ENCODE measurements at regions not wholly inside any gene's neighbourhood (a gene's known extent, or its start where the extent isn't known, plus 50 kb on each side); places are given as distances from the start of the nearest gene placed in this dataset.

DNA sequence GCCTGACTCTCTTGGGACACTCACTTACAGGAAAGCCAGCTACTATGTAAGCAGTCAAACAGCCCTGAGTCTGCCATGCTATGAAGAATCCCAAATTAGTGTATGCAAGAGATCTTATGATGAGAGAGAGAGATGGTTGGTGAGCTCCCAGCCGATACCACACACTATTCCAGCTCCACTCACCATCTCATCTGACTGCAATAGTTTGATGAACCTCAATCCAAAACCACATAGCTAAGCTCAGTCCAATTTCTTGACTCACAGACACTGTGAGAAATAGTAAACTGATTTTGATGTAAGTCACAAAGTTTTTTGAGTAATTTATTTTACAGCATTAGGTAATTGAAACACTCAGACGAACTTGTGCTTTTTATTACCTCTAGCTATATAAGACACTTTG, 441.4 kb downstream of the COL12A1 start:
- H3K36me3 ChIP-seq, result no peaks in the 10 kb centered on the region
- intact Hi-C loops (cut with DNase I), result no loop called here
- 76% methylated on average over 2 of the region's 2 CpGs for WGBS
- no peak overlapping the region for H3K27ac ChIP-seq
- no peak for TF ChIP-seq POLR2AphosphoS5 (IDR thresholded peaks at IDR 0.05)
- TF ChIP-seq POLR2A (IDR thresholded peaks at IDR 0.05), result no peak
- TF ChIP-seq, protein P1, sequence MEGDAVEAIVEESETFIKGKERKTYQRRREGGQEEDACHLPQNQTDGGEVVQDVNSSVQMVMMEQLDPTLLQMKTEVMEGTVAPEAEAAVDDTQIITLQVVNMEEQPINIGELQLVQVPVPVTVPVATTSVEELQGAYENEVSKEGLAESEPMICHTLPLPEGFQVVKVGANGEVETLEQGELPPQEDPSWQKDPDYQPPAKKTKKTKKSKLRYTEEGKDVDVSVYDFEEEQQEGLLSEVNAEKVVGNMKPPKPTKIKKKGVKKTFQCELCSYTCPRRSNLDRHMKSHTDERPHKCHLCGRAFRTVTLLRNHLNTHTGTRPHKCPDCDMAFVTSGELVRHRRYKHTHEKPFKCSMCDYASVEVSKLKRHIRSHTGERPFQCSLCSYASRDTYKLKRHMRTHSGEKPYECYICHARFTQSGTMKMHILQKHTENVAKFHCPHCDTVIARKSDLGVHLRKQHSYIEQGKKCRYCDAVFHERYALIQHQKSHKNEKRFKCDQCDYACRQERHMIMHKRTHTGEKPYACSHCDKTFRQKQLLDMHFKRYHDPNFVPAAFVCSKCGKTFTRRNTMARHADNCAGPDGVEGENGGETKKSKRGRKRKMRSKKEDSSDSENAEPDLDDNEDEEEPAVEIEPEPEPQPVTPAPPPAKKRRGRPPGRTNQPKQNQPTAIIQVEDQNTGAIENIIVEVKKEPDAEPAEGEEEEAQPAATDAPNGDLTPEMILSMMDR (IDR thresholded peaks at IDR 0.05), result no peak
- H3K4me1 ChIP-seq (replicated peaks), result no peaks in the 10 kb centered on the region
- no peak overlapping the region for H3K4me3 ChIP-seq
- no peak for DNase-seq (ENCODE audit: low spot score)
- H3K27me3 ChIP-seq (replicated peaks; ENCODE audit: insufficient read depth), result no peaks in the 10 kb centered on the region
- H3K9me3 ChIP-seq, result no peaks in the 10 kb centered on the region

- no peaks in the 10 kb centered on the region for H3K36me3 ChIP-seq
- no peaks in the 10 kb centered on the region for H3K27me3 ChIP-seq (replicated peaks; ENCODE audit: insufficient read depth)
- no peaks in the 10 kb centered on the region for H3K4me1 ChIP-seq (replicated peaks)
- 36% methylated on average over 2 of the region's 2 CpGs for WGBS
- no peaks in the 10 kb centered on the region for H3K9me3 ChIP-seq
- no peak overlapping the region for H3K27ac ChIP-seq
- no peak for DNase-seq (ENCODE audit: low spot score)
- no peak overlapping the region for H3K4me3 ChIP-seq
- intact Hi-C loops (cut with DNase I), result no loop called here
- TF ChIP-seq POLR2AphosphoS5 (IDR thresholded peaks at IDR 0.05) (no peak), POLR2A (IDR thresholded peaks at IDR 0.05) (no peak)
- TF ChIP-seq, protein P1 (IDR thresholded peaks at IDR 0.05), result no peak
Measured at GRCh38 chr6:74762841-74763240, 443.0 kb downstream of the COL12A1 start.

- 58% methylated on average over 1 of the region's 1 CpG for WGBS
- H3K27ac ChIP-seq, result no peak overlapping the region
- H3K36me3 ChIP-seq, result no peaks in the 10 kb centered on the region
- no peak overlapping the region for H3K4me3 ChIP-seq
- DNase-seq (ENCODE audit: low spot score), result no peak
- intact Hi-C loops (cut with DNase I), result no loop called here
- no peaks in the 10 kb centered on the region for H3K9me3 ChIP-seq
- H3K4me1 ChIP-seq (replicated peaks), result no peaks in the 10 kb centered on the region
- H3K27me3 ChIP-seq (replicated peaks; ENCODE audit: insufficient read depth), result no peaks in the 10 kb centered on the region
- TF ChIP-seq, protein P1 (IDR thresholded peaks at IDR 0.05), result no peak
- TF ChIP-seq POLR2A (IDR thresholded peaks at IDR 0.05), result no peak
- no peak for TF ChIP-seq POLR2AphosphoS5 (IDR thresholded peaks at IDR 0.05)
Measured at GRCh38 chr6:74757813-74758212, 448.0 kb downstream of the COL12A1 start.

- no peak for DNase-seq (ENCODE audit: low spot score)
- Histone ChIP-seq H3K27ac (no peak overlapping the region), H3K27me3 (replicated peaks; ENCODE audit: insufficient read depth) (no peaks in the 10 kb centered on the region), H3K36me3 (no peaks in the 10 kb centered on the region), H3K9me3 (no peaks in the 10 kb centered on the region), H3K4me3 (no peak overlapping the region), H3K4me1 (replicated peaks) (no peaks in the 10 kb centered on the region)
- 91% methylated on average over 2 of the region's 2 CpGs for WGBS
- intact Hi-C loops (cut with DNase I), result no loop called here
- TF ChIP-seq, protein P1 (IDR thresholded peaks at IDR 0.05), result no peak
- TF ChIP-seq POLR2AphosphoS5 (IDR thresholded peaks at IDR 0.05) (no peak), POLR2A (IDR thresholded peaks at IDR 0.05) (no peak)
Measured at GRCh38 chr6:74756923-74757322, 448.9 kb downstream of the COL12A1 start.

GRCh38 chr6:74755778-74756177, 450.1 kb downstream of the COL12A1 start:
- Histone ChIP-seq H3K4me3 (no peak overlapping the region), H3K9me3 (no peaks in the 10 kb centered on the region), H3K36me3 (no peaks in the 10 kb centered on the region), H3K27ac (no peak overlapping the region), H3K4me1 (replicated peaks) (no peaks in the 10 kb centered on the region), H3K27me3 (replicated peaks; ENCODE audit: insufficient read depth) (no peaks in the 10 kb centered on the region)
- TF ChIP-seq POLR2AphosphoS5 (IDR thresholded peaks at IDR 0.05), result no peak
- DNase-seq (ENCODE audit: low spot score), result no peak
- 61% methylated on average over 2 of the region's 2 CpGs for WGBS
- intact Hi-C loops (cut with DNase I), result no loop called here
